ENCODE measurements at regions not wholly inside any gene's neighbourhood (a gene's known extent, or its start where the extent isn't known, plus 50 kb on each side); places are given as distances from the start of the nearest gene placed in this dataset.
"Not testable (repeated sequence)": the region's sequence is repeated elsewhere in the genome, so short reads cannot be mapped to it uniquely, and the experiment has no call there.

GRCh38 chr3:4197670-4198069, 105.5 kb upstream of the SETMAR start:
- H3K9me2 ChIP-seq (ENCODE audit: insufficient read depth, low read length), result no peaks in the 10 kb centered on the region
- TF ChIP-seq EZH2 (IDR thresholded peaks at IDR 0.05; ENCODE audit: borderline replicate concordance, insufficient read depth, low read length, poor library complexity, severe bottlenecking) (no peak), TAF1 (IDR thresholded peaks at IDR 0.05; ENCODE audit: low read depth) (no peak), MXI1 (conservative IDR thresholded peaks at IDR 0.05; ENCODE audit: poor library complexity, severe bottlenecking) (no peak), SMC3 (conservative IDR thresholded peaks at IDR 0.05; ENCODE audit: poor library complexity) (no peak), EP300 (conservative IDR thresholded peaks at IDR 0.05; ENCODE audit: poor library complexity, severe bottlenecking) (peak; percentile 66), POLR2AphosphoS5 (IDR thresholded peaks at IDR 0.05) (peak; percentile 68), CTCF (IDR thresholded peaks at IDR 0.05; ENCODE audit: poor library complexity, severe bottlenecking) (no peak), RAD21 (conservative IDR thresholded peaks at IDR 0.05) (no peak), REST (IDR thresholded peaks at IDR 0.05; ENCODE audit: borderline replicate concordance) (no peak)
- no peak overlapping the region for H2AFZ ChIP-seq (ENCODE audit: low read depth, low read length)
- H3K79me2 ChIP-seq (replicated peaks; ENCODE audit: insufficient read depth, low read length), result no peaks in the 10 kb centered on the region
- H4K20me1 ChIP-seq (ENCODE audit: insufficient read depth), result no peaks in the 10 kb centered on the region
- H3K4me3 ChIP-seq (ENCODE audit: low read length), result no peak overlapping the region
- H3K27ac ChIP-seq (ENCODE audit: low read length), result no peak overlapping the region
- no peaks in the 10 kb centered on the region for H3F3A ChIP-seq (ENCODE audit: insufficient read depth, low read length, poor library complexity, severe bottlenecking)
- H3K36me3 ChIP-seq (ENCODE audit: insufficient read depth, low read length), result no peaks in the 10 kb centered on the region
- H3K9me3 ChIP-seq (ENCODE audit: low read length), result no peaks in the 10 kb centered on the region
- no peak overlapping the region for H3K4me2 ChIP-seq (ENCODE audit: low read length)
- no peaks in the 10 kb centered on the region for H3K27me3 ChIP-seq (ENCODE audit: insufficient read depth, low read depth, low read length)
- H3K9ac ChIP-seq (ENCODE audit: low read length), result no peak overlapping the region

GRCh38 chr3:4198491-4198890, 104.7 kb upstream of the SETMAR start:
- no peak overlapping the region for H3K4me3 ChIP-seq (ENCODE audit: low read length)
- TF ChIP-seq POLR2AphosphoS5 (IDR thresholded peaks at IDR 0.05) (no peak), RAD21 (conservative IDR thresholded peaks at IDR 0.05) (no peak), EZH2 (IDR thresholded peaks at IDR 0.05; ENCODE audit: borderline replicate concordance, insufficient read depth, low read length, poor library complexity, severe bottlenecking) (no peak), CTCF (IDR thresholded peaks at IDR 0.05; ENCODE audit: poor library complexity, severe bottlenecking) (no peak), TAF1 (IDR thresholded peaks at IDR 0.05; ENCODE audit: low read depth) (no peak), EP300 (conservative IDR thresholded peaks at IDR 0.05; ENCODE audit: poor library complexity, severe bottlenecking) (no peak), SMC3 (conservative IDR thresholded peaks at IDR 0.05; ENCODE audit: poor library complexity) (no peak), REST (IDR thresholded peaks at IDR 0.05; ENCODE audit: borderline replicate concordance) (no peak), MXI1 (conservative IDR thresholded peaks at IDR 0.05; ENCODE audit: poor library complexity, severe bottlenecking) (no peak)
- H3K79me2 ChIP-seq (replicated peaks; ENCODE audit: insufficient read depth, low read length), result no peaks in the 10 kb centered on the region
- no peaks in the 10 kb centered on the region for H3K36me3 ChIP-seq (ENCODE audit: insufficient read depth, low read length)
- no peaks in the 10 kb centered on the region for H3F3A ChIP-seq (ENCODE audit: insufficient read depth, low read length, poor library complexity, severe bottlenecking)
- H3K9me2 ChIP-seq (ENCODE audit: insufficient read depth, low read length), result no peaks in the 10 kb centered on the region
- H3K9ac ChIP-seq (ENCODE audit: low read length), result no peak overlapping the region
- H4K20me1 ChIP-seq (ENCODE audit: insufficient read depth), result no peaks in the 10 kb centered on the region
- H3K4me2 ChIP-seq (ENCODE audit: low read length), result no peak overlapping the region
- no peak overlapping the region for H3K27ac ChIP-seq (ENCODE audit: low read length)
- no peaks in the 10 kb centered on the region for H3K27me3 ChIP-seq (ENCODE audit: insufficient read depth, low read depth, low read length)
- H2AFZ ChIP-seq (ENCODE audit: low read depth, low read length), result no peak overlapping the region
- H3K9me3 ChIP-seq (ENCODE audit: low read length), result no peaks in the 10 kb centered on the region

- not testable (repeated sequence) for H4K20me1 ChIP-seq (ENCODE audit: insufficient read depth); H3F3A ChIP-seq (ENCODE audit: insufficient read depth, low read length, poor library complexity, severe bottlenecking); H3K79me2 ChIP-seq (replicated peaks; ENCODE audit: insufficient read depth, low read length); H3K27ac ChIP-seq (ENCODE audit: low read length); H3K4me2 ChIP-seq (ENCODE audit: low read length); H2AFZ ChIP-seq (ENCODE audit: low read depth, low read length); H3K4me3 ChIP-seq (ENCODE audit: low read length); H3K9me3 ChIP-seq (ENCODE audit: low read length); H3K9me2 ChIP-seq (ENCODE audit: insufficient read depth, low read length); H3K36me3 ChIP-seq (ENCODE audit: insufficient read depth, low read length); H3K27me3 ChIP-seq (ENCODE audit: insufficient read depth, low read depth, low read length); H3K9ac ChIP-seq (ENCODE audit: low read length)
Observed at GRCh38 chr3:4204776-4205175, 98.4 kb upstream of the SETMAR start.

Measured in neural cell (in vitro differentiated cells).